22Rv1 (cell line): ENCODE measurements at regions not wholly inside any gene's neighbourhood (a gene's known extent, or its start where the extent isn't known, plus 50 kb on each side); places are given as distances from the start of the nearest gene placed in this dataset.

ENCODE experiments used
- ZFX ChIP-seq: fragments of 450-650 bp; IDR thresholded peaks from 2 replicates; pipeline ENCODE4 v1.6.1; 2017; ENCODE audit warnings: antibody characterized with exemption, borderline replicate concordance
- TF ChIP-seq, protein P1 (sequence below): fragments of 450-650 bp; IDR thresholded peaks from 2 replicates; pipeline ENCODE4 v1.5.1; 2017; ENCODE audit warnings: mild to moderate bottlenecking

DNA sequence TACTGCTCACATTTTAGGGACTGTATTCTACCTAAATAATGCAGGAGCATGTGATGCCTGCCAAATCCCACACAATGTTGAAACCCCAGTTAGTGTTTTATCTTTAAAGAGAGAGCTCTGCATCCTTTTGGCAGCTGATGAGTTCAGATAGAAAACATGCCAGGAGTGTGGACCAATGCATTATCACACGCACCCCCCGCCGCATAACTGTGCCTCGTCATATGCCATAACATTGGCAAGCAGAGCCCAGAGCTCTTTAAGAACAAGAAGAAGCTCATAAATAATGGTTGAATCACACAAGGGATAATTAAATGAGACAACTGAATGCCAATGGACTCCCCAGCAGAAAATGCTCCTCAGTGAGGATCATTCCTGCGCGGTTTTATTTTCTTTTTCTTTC lies 52.8 kb upstream of the RORB start:
- TF ChIP-seq, protein P1, sequence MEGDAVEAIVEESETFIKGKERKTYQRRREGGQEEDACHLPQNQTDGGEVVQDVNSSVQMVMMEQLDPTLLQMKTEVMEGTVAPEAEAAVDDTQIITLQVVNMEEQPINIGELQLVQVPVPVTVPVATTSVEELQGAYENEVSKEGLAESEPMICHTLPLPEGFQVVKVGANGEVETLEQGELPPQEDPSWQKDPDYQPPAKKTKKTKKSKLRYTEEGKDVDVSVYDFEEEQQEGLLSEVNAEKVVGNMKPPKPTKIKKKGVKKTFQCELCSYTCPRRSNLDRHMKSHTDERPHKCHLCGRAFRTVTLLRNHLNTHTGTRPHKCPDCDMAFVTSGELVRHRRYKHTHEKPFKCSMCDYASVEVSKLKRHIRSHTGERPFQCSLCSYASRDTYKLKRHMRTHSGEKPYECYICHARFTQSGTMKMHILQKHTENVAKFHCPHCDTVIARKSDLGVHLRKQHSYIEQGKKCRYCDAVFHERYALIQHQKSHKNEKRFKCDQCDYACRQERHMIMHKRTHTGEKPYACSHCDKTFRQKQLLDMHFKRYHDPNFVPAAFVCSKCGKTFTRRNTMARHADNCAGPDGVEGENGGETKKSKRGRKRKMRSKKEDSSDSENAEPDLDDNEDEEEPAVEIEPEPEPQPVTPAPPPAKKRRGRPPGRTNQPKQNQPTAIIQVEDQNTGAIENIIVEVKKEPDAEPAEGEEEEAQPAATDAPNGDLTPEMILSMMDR, result no peak
- TF ChIP-seq ZFX, result no peak
